NCI-H460 (cell line): ENCODE measurements at regions not wholly inside any gene's neighbourhood (a gene's known extent, or its start where the extent isn't known, plus 50 kb on each side); places are given as distances from the start of the nearest gene placed in this dataset.
A peak's percentile ranks its signal among the peaks of the same experiment; 100 is the strongest.
"Not testable (repeated sequence)": the region's sequence is repeated elsewhere in the genome, so short reads cannot be mapped to it uniquely, and the experiment has no call there.

Source experiments
- DNase-seq: peaks from one replicate; pipeline ENCODE4 v3.0.0-alpha.2; 2016; ENCODE audit warnings: low read depth; ENCODE audit errors: extremely low read depth

GRCh38 chr3:124299831-124300230 lies 307.9 kb upstream of the ROPN1 start:
- no peak for DNase-seq

- no peak for DNase-seq
Measured at GRCh38 chr3:124300416-124300815, 308.5 kb upstream of the ROPN1 start.

- DNase-seq = no peak
Measured at GRCh38 chr3:124303305-124303910, 311.5 kb upstream of the ROPN1 start.

GRCh38 chr3:124306665-124307064 lies 314.7 kb upstream of the ROPN1 start:
- DNase-seq = no peak

- DNase-seq = no peak
Measured at GRCh38 chr3:124313621-124314020, 321.7 kb upstream of the ROPN1 start.

GRCh38 chr3:124315215-124316033 lies 323.5 kb upstream of the ROPN1 start:
- no peak for DNase-seq

GRCh38 chr3:124316034-124316287 lies 324.0 kb upstream of the ROPN1 start:
- DNase-seq = no peak

- no peak for DNase-seq
Measured at GRCh38 chr3:124318014-124318413, 326.1 kb upstream of the ROPN1 start.

- DNase-seq = no peak
Measured at GRCh38 chr3:124318656-124319055, 326.7 kb upstream of the ROPN1 start.

GRCh38 chr3:124320976-124321375 lies 329.1 kb upstream of the ROPN1 start:
- DNase-seq = no peak

- DNase-seq = no peak
Measured at GRCh38 chr3:124322309-124322880, 330.5 kb upstream of the ROPN1 start.

- no peak for DNase-seq
Measured at GRCh38 chr3:124322966-124323365, 331.0 kb upstream of the ROPN1 start.

- no peak for DNase-seq
Measured at GRCh38 chr3:124325248-124325647, 333.3 kb upstream of the ROPN1 start.

- DNase-seq = no peak
Measured at GRCh38 chr3:124329723-124330122, 337.8 kb upstream of the ROPN1 start.

- no peak for DNase-seq
Measured at GRCh38 chr3:124333931-124334640, 342.2 kb upstream of the ROPN1 start.

- DNase-seq = no peak
Measured at GRCh38 chr3:124336067-124336656, 344.2 kb upstream of the ROPN1 start.

- no peak for DNase-seq
Measured at GRCh38 chr3:124345845-124346244, 353.9 kb upstream of the ROPN1 start.

GRCh38 chr3:124346487-124346886 lies 354.6 kb upstream of the ROPN1 start:
- no peak for DNase-seq

- no peak for DNase-seq
Measured at GRCh38 chr3:124347418-124347817, 355.5 kb upstream of the ROPN1 start.

GRCh38 chr3:124348555-124348954 lies 356.6 kb upstream of the ROPN1 start:
- not testable (repeated sequence) for DNase-seq

- peak; percentile 48 for DNase-seq
Measured at GRCh38 chr3:124351430-124352148, 359.7 kb upstream of the ROPN1 start.
